HUDEP-2 (cell line): ENCODE measurements at regions not wholly inside any gene's neighbourhood (a gene's known extent, or its start where the extent isn't known, plus 50 kb on each side); places are given as distances from the start of the nearest gene placed in this dataset.

Source experiments
- DNase-seq, 76 experiments: peaks; one replicate each; lab custom pipeline; 2025; ENCODE audit not compliant: unreplicated experiment in 76 of 76; lab: John Stamatoyannopoulos, UW

GRCh38 chr14:98417001-98417400 lies 855.0 kb downstream of the BCL11B start:
- no peak for DNase-seq

GRCh38 chr14:98428483-98428994 lies 843.5 kb downstream of the BCL11B start:
- no peak for DNase-seq

- no peak for DNase-seq
These were observed 838.6 kb downstream of the BCL11B start for GRCh38 chr14:98433436-98433835.

GRCh38 chr14:98437113-98437512 lies 834.9 kb downstream of the BCL11B start:
- no peak for DNase-seq

GRCh38 chr14:98444077-98444476 lies 827.9 kb downstream of the BCL11B start:
- no peak for DNase-seq

- DNase-seq, result no peak
These were observed 826.3 kb downstream of the BCL11B start for GRCh38 chr14:98445718-98446117.

- DNase-seq, result no peak
These were observed 825.5 kb downstream of the BCL11B start for GRCh38 chr14:98446508-98446907.

GRCh38 chr14:98456231-98456630 lies 815.8 kb downstream of the BCL11B start:
- no peak for DNase-seq

- DNase-seq, result no peak
These were observed 813.3 kb downstream of the BCL11B start for GRCh38 chr14:98458702-98459101.

GRCh38 chr14:98462908-98463307 lies 809.1 kb downstream of the BCL11B start:
- DNase-seq, result no peak

- DNase-seq, result no peak
These were observed 805.2 kb downstream of the BCL11B start for GRCh38 chr14:98466807-98467206.

GRCh38 chr14:98470663-98471062 lies 801.3 kb downstream of the BCL11B start:
- no peak for DNase-seq

GRCh38 chr14:98474900-98475299 lies 797.1 kb downstream of the BCL11B start:
- no peak for DNase-seq

GRCh38 chr14:98477935-98478334 lies 794.1 kb downstream of the BCL11B start:
- no peak for DNase-seq

- DNase-seq, result no peak
These were observed 782.9 kb downstream of the BCL11B start for GRCh38 chr14:98489115-98489514.

- DNase-seq, result no peak
These were observed 777.4 kb downstream of the BCL11B start for GRCh38 chr14:98494582-98494981.

- DNase-seq, result no peak
These were observed 773.7 kb downstream of the BCL11B start for GRCh38 chr14:98498019-98498885.

- DNase-seq, result no peak
These were observed 770.7 kb downstream of the BCL11B start for GRCh38 chr14:98501335-98501734.

GRCh38 chr14:98501836-98502235 lies 770.2 kb downstream of the BCL11B start:
- no peak for DNase-seq

GRCh38 chr14:98503086-98503815 lies 768.7 kb downstream of the BCL11B start:
- DNase-seq, result no peak

- no peak for DNase-seq
These were observed 764.7 kb downstream of the BCL11B start for GRCh38 chr14:98507264-98507663.

- no peak for DNase-seq
These were observed 761.6 kb downstream of the BCL11B start for GRCh38 chr14:98510392-98510791.
